OCI-LY3 (cell line): ENCODE measurements at regions not wholly inside any gene's neighbourhood (a gene's known extent, or its start where the extent isn't known, plus 50 kb on each side); places are given as distances from the start of the nearest gene placed in this dataset.

Experiments
- H2AFZ ChIP-seq: fragments of 200-600, 300-600 bp; shearing (Covaris generic); 2 replicates; pipeline ENCODE4 v1.6.0; 2014; ENCODE audit warnings: antibody characterized with exemption, low read depth, low read length
- H3K27ac ChIP-seq: fragments of 200-600, 300-600 bp; sonication (generic); 2 replicates; pipeline ENCODE4 v1.5.1; 2014; ENCODE audit warnings: mild to moderate bottlenecking, low read length, moderate library complexity, mixed read lengths
- H3K27me3 ChIP-seq: fragments of 200-600, 300-600 bp; sonication (generic); 2 replicates; pipeline ENCODE4 v1.6.1; 2014; ENCODE audit warnings: low read depth, low read length, mixed read lengths
- H3K36me3 ChIP-seq: fragments of 200-600, 300-600 bp; sonication (generic); replicated peaks from 2 replicates; pipeline ENCODE3; 2014; ENCODE audit warnings: low read depth, low read length, mixed read lengths
- H3K4me1 ChIP-seq: fragments of 300-600, 200-600 bp; sonication (generic); 2 replicates; pipeline ENCODE4 v1.6.1; 2014; ENCODE audit warnings: low read length, mixed read lengths
- H3K4me2 ChIP-seq: fragments of 200-600, 300-600 bp; sonication (generic); 2 replicates; pipeline ENCODE4 v1.6.1; 2014; ENCODE audit warnings: low read length, mixed read lengths
- H3K4me3 ChIP-seq: fragments of 300-600, 200-600 bp; sonication (generic); 2 replicates; pipeline ENCODE4 v1.5.1; 2014; ENCODE audit warnings: antibody characterized with exemption, mild to moderate bottlenecking, low read length, moderate library complexity
- H3K79me2 ChIP-seq: fragments of 300-600, 200-600 bp; shearing (Covaris generic); 2 replicates; pipeline ENCODE4 v1.6.1; 2014; ENCODE audit warnings: mild to moderate bottlenecking, low read length, mixed read lengths
- H3K9ac ChIP-seq: fragments of 300-600, 200-600 bp; shearing (Covaris generic); 2 replicates; pipeline ENCODE4 v1.6.0; 2014; ENCODE audit warnings: mild to moderate bottlenecking, low read length, moderate library complexity
- H3K9me3 ChIP-seq: fragments of 200-600, 300-600 bp; shearing (Covaris generic); 2 replicates; pipeline ENCODE4 v1.6.1; 2014; ENCODE audit warnings: low read length, mixed read lengths; ENCODE audit not compliant: insufficient read depth
- H4K20me1 ChIP-seq: fragments of 200-600, 300-600 bp; sonication (generic); 2 replicates; pipeline ENCODE4 v1.6.1; 2016; ENCODE audit warnings: low read length, mixed read lengths; ENCODE audit not compliant: insufficient read depth
- EZH2phosphoT487 ChIP-seq: fragments of 200-600 bp; shearing (Covaris generic); IDR thresholded peaks from 2 replicates; pipeline ENCODE4 v1.6.1; 2018; ENCODE audit warnings: antibody characterized with exemption, mixed run types, low read depth
- TF ChIP-seq, protein P1 (sequence below): fragments of 200-600, 300-600 bp; sonication (generic); IDR thresholded peaks from 2 replicates; pipeline ENCODE4 v1.5.1; 2014; ENCODE audit warnings: antibody characterized with exemption, low read length, low read depth

DNA sequence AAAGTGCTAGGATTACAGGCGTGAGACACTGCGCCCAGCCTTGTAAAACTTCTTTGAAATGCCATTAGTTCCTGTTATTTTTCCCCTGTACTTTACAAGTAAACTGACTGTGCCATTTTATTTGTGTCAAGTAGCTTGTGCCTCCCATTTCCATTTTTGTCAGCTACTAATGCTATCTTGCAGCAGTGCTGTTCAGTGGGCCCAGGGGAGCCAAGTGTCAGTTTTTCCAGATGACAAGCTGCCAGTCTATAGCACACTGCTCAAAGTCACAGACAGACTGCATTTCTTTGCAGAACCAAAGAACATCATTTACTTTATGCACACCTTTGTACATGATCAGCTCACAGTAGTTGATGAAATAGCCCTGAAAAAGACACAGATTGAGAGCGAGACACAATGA lies 901.3 kb upstream of the CDH2 start:
- no peaks in the 10 kb centered on the region for H4K20me1 ChIP-seq
- H3K4me3 ChIP-seq = no peak overlapping the region
- no peaks in the 10 kb centered on the region for H3K27me3 ChIP-seq
- no peaks in the 10 kb centered on the region for H3K79me2 ChIP-seq
- no peaks in the 10 kb centered on the region for H3K4me1 ChIP-seq
- H3K36me3 ChIP-seq = no peaks in the 10 kb centered on the region
- no peak overlapping the region for H3K27ac ChIP-seq
- TF ChIP-seq, protein P1, sequence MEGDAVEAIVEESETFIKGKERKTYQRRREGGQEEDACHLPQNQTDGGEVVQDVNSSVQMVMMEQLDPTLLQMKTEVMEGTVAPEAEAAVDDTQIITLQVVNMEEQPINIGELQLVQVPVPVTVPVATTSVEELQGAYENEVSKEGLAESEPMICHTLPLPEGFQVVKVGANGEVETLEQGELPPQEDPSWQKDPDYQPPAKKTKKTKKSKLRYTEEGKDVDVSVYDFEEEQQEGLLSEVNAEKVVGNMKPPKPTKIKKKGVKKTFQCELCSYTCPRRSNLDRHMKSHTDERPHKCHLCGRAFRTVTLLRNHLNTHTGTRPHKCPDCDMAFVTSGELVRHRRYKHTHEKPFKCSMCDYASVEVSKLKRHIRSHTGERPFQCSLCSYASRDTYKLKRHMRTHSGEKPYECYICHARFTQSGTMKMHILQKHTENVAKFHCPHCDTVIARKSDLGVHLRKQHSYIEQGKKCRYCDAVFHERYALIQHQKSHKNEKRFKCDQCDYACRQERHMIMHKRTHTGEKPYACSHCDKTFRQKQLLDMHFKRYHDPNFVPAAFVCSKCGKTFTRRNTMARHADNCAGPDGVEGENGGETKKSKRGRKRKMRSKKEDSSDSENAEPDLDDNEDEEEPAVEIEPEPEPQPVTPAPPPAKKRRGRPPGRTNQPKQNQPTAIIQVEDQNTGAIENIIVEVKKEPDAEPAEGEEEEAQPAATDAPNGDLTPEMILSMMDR = no peak
- TF ChIP-seq EZH2phosphoT487 = no peak
- H3K9ac ChIP-seq = no peak overlapping the region
- H3K9me3 ChIP-seq = no peaks in the 10 kb centered on the region
- no peak overlapping the region for H2AFZ ChIP-seq
- H3K4me2 ChIP-seq = no peak overlapping the region

DNA sequence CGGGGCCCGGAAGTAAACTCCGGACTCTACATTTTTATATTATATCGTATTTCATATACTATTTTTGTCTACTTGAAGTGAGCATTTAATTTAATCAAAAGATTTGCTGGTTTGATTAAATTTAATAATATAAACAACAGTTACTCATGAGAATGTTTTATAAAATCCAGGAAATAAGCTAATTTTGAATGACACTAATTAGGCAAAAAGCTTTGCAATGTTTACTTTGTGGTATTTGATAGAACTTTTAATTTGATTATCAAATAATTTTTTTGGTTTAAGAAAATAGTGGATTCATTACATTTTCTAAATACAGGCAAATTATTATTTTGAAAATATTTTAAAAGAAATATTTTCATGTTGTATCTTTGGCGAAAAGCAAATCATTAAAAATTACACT lies 900.4 kb upstream of the CDH2 start:
- Histone ChIP-seq H3K36me3 (no peaks in the 10 kb centered on the region), H4K20me1 (no peaks in the 10 kb centered on the region), H3K9ac (no peak overlapping the region), H3K4me3 (no peak overlapping the region), H3K4me1 (no peaks in the 10 kb centered on the region), H2AFZ (no peak overlapping the region), H3K27me3 (no peaks in the 10 kb centered on the region), H3K4me2 (no peak overlapping the region), H3K79me2 (no peaks in the 10 kb centered on the region), H3K9me3 (no peaks in the 10 kb centered on the region), H3K27ac (no peak overlapping the region)
- no peak for TF ChIP-seq EZH2phosphoT487
- TF ChIP-seq, protein P1 = no peak

DNA sequence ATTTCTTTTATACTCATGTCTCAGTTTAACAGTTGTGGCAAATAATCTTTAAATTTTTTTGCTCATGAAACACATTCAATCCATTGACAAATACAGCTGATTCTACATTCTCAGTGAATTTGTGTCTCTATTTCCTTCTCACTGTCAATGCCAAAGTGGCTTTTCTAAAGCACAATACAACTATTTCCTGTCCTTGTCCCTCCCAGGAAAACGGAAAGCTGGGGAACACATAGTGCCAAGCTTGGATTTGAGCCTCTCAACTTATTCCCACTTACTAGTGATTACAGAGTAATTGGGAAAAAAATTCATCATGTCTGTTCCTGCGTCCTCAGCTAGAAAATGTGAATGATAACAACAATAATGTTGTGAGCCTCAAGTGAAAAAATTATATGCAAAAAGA lies 899.7 kb upstream of the CDH2 start:
- H4K20me1 ChIP-seq = no peaks in the 10 kb centered on the region
- no peak overlapping the region for H3K9ac ChIP-seq
- no peaks in the 10 kb centered on the region for H3K79me2 ChIP-seq
- no peak for TF ChIP-seq EZH2phosphoT487
- TF ChIP-seq, protein P1 = no peak
- H3K27ac ChIP-seq = no peak overlapping the region
- H3K27me3 ChIP-seq = no peaks in the 10 kb centered on the region
- H3K9me3 ChIP-seq = no peaks in the 10 kb centered on the region; the same call in 1 of the 2 replicates
- H3K4me3 ChIP-seq = no peak overlapping the region
- H3K4me2 ChIP-seq = no peak overlapping the region
- no peaks in the 10 kb centered on the region for H3K4me1 ChIP-seq
- H3K36me3 ChIP-seq = no peaks in the 10 kb centered on the region
- no peak overlapping the region for H2AFZ ChIP-seq

DNA sequence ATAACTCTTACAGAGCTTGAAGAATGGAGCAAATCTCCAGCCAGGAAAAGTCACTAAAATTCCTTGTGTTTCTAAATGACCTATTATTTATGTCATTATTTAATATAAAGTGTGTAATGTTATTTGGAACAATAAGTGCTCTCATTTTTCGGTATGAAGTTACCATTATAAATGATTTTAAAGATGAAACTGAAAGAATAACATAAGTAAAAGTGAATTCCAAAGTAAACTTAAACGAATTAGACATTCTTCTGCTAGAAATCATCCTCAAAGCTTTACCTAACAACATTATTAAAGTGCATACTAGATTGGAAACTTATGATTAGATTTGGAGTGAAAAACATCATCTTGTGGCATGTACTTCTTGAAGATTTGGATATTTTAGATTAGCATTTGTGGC lies 897.2 kb upstream of the CDH2 start:
- H4K20me1 ChIP-seq = no peaks in the 10 kb centered on the region
- no peak overlapping the region for H3K27ac ChIP-seq
- no peak for TF ChIP-seq EZH2phosphoT487
- TF ChIP-seq, protein P1 = no peak
- H3K79me2 ChIP-seq = no peaks in the 10 kb centered on the region
- no peak overlapping the region for H3K9ac ChIP-seq
- H3K4me2 ChIP-seq = no peak overlapping the region
- no peaks in the 10 kb centered on the region; the same call in 1 of the 2 replicates for H3K9me3 ChIP-seq
- H2AFZ ChIP-seq = no peak overlapping the region
- no peaks in the 10 kb centered on the region for H3K27me3 ChIP-seq
- no peaks in the 10 kb centered on the region for H3K4me1 ChIP-seq
- H3K4me3 ChIP-seq = no peak overlapping the region
- no peaks in the 10 kb centered on the region for H3K36me3 ChIP-seq
